ENCODE measurements at regions not wholly inside any gene's neighbourhood (a gene's known extent, or its start where the extent isn't known, plus 50 kb on each side); places are given as distances from the start of the nearest gene placed in this dataset.

DNA sequence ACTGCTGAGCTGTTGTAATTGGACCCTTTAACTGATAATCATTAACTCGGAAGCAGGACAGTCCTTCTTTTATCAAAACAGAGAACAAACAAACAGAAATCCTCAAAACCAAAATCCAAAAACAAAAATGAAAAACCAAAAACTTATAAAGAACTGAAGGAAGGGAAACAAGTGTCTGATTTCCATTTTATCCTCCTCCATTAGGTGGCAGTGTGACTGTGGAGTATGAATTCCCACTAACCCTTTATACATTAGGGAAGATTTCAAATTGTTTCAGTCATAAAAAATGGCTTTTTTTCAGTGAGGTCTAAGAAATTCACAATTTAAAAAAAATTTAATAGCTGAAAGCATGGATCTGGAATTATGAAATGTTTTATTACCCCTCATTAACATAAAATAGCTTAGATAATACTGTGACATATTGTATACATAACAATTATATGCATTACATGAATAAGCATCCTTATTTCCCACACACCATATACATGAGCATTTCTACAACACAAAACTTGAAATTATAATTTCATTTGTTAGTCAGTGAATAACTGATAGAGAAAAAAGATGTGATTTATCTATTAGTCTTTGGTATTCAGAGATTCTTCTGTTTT is 1074.3 kb upstream of the PCDH9 start:
- ChIA-PET CTCF (no interaction called here), POLR2A (no interaction called here)
- Histone ChIP-seq H3K4me3 (ENCODE audit: low read depth, low read length) (no peak overlapping the region), H3K27me3 (ENCODE audit: control insufficient read depth, insufficient read depth, low read length) (no peaks in the 10 kb centered on the region), H3K36me3 (ENCODE audit: control insufficient read depth, insufficient read depth, low read length) (no peaks in the 10 kb centered on the region)
- no peak for DNase-seq (ENCODE audit: low read depth)
- TF ChIP-seq, protein P1, sequence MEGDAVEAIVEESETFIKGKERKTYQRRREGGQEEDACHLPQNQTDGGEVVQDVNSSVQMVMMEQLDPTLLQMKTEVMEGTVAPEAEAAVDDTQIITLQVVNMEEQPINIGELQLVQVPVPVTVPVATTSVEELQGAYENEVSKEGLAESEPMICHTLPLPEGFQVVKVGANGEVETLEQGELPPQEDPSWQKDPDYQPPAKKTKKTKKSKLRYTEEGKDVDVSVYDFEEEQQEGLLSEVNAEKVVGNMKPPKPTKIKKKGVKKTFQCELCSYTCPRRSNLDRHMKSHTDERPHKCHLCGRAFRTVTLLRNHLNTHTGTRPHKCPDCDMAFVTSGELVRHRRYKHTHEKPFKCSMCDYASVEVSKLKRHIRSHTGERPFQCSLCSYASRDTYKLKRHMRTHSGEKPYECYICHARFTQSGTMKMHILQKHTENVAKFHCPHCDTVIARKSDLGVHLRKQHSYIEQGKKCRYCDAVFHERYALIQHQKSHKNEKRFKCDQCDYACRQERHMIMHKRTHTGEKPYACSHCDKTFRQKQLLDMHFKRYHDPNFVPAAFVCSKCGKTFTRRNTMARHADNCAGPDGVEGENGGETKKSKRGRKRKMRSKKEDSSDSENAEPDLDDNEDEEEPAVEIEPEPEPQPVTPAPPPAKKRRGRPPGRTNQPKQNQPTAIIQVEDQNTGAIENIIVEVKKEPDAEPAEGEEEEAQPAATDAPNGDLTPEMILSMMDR (IDR thresholded peaks at IDR 0.05; ENCODE audit: insufficient read depth, low read depth, low read length): no peak

GRCh38 chr13:68293631-68294030 is 1063.5 kb upstream of the PCDH9 start:
- TF ChIP-seq, protein P1 (IDR thresholded peaks at IDR 0.05; ENCODE audit: insufficient read depth, low read depth, low read length): no peak
- H3K36me3 ChIP-seq (ENCODE audit: control insufficient read depth, insufficient read depth, low read length): no peaks in the 10 kb centered on the region
- no peak for DNase-seq (ENCODE audit: low read depth)
- ChIA-PET CTCF (no interaction called here), POLR2A (no interaction called here)
- H3K27me3 ChIP-seq (ENCODE audit: control insufficient read depth, insufficient read depth, low read length): no peaks in the 10 kb centered on the region
- no peak overlapping the region for H3K4me3 ChIP-seq (ENCODE audit: low read depth, low read length)

- H3K27me3 ChIP-seq (ENCODE audit: control insufficient read depth, insufficient read depth, low read length): no peaks in the 10 kb centered on the region
- CTCF ChIA-PET: no interaction called here
- DNase-seq (ENCODE audit: low read depth): no peak
- TF ChIP-seq, protein P1 (IDR thresholded peaks at IDR 0.05; ENCODE audit: insufficient read depth, low read depth, low read length): no peak
- H3K36me3 ChIP-seq (ENCODE audit: control insufficient read depth, insufficient read depth, low read length): no peaks in the 10 kb centered on the region
- no peak overlapping the region for H3K4me3 ChIP-seq (ENCODE audit: low read depth, low read length)
- POLR2A ChIA-PET: no interaction called here
Observed at GRCh38 chr13:68292601-68293000, 1062.5 kb upstream of the PCDH9 start.

DNA sequence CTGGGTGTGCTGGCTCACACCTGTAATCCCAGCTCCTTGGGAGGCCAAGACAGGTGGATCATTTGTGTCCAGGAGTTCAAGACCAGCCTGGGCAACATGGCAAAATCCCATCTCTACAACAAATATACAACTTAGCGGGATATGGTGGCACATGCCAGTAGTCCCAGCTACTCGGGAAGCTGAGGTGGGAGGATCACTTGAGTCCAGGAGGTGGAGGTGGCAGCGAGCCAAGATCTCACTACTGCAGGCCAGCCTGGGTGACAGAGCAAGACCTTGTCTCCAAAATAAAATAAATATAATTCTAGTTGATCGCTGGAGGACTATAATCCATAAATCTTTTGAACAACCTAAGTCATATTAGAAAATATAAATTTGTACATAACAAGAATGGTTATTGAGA is 1061.5 kb upstream of the PCDH9 start:
- Histone ChIP-seq H3K4me3 (ENCODE audit: low read depth, low read length) (no peak overlapping the region), H3K36me3 (ENCODE audit: control insufficient read depth, insufficient read depth, low read length) (no peaks in the 10 kb centered on the region), H3K27me3 (ENCODE audit: control insufficient read depth, insufficient read depth, low read length) (no peaks in the 10 kb centered on the region)
- TF ChIP-seq, protein P1 (IDR thresholded peaks at IDR 0.05; ENCODE audit: insufficient read depth, low read depth, low read length): no peak
- DNase-seq (ENCODE audit: low read depth): no peak
- ChIA-PET CTCF (no interaction called here), POLR2A (no interaction called here)

- TF ChIP-seq, protein P1 (IDR thresholded peaks at IDR 0.05; ENCODE audit: insufficient read depth, low read depth, low read length): no peak
- ChIA-PET POLR2A (no interaction called here), CTCF (no interaction called here)
- DNase-seq (ENCODE audit: low read depth): no peak
- H3K4me3 ChIP-seq (ENCODE audit: low read depth, low read length): no peak overlapping the region
- H3K27me3 ChIP-seq (ENCODE audit: control insufficient read depth, insufficient read depth, low read length): no peaks in the 10 kb centered on the region
- no peaks in the 10 kb centered on the region for H3K36me3 ChIP-seq (ENCODE audit: control insufficient read depth, insufficient read depth, low read length)
Observed at GRCh38 chr13:68275758-68276157, 1045.6 kb upstream of the PCDH9 start.

Measured in BJ (cell line).